ENCODE measurements at regions not wholly inside any gene's neighbourhood (a gene's known extent, or its start where the extent isn't known, plus 50 kb on each side); places are given as distances from the start of the nearest gene placed in this dataset.

- TF ChIP-seq POLR2A (IDR thresholded peaks at IDR 0.05) (no peak), CTCF (IDR thresholded peaks at IDR 0.05 in 8 of 11, conservative IDR thresholded peaks at IDR 0.05 in 3 of 11) (no peak)
Measured at GRCh38 chr5:110996742-110997141, 74.8 kb upstream of the TSLP start.
